CD4-positive, alpha-beta memory T cell (primary cell): ENCODE measurements at regions not wholly inside any gene's neighbourhood (a gene's known extent, or its start where the extent isn't known, plus 50 kb on each side); places are given as distances from the start of the nearest gene placed in this dataset.

ENCODE experiments used
- CTCF ChIA-PET: fragments of 350-600 bp; sonication (Branson Sonifier 250); formaldehyde crosslinking; loops from one replicate; lab custom pipeline; 2021; ENCODE audit warnings: inconsistent platforms; ENCODE audit not compliant: partially characterized antibody; lab: Charles Lee
- POLR2A ChIA-PET: fragments of 350-600 bp; sonication (Branson Sonifier 250); formaldehyde crosslinking; loops from one replicate; lab custom pipeline; 2021; ENCODE audit not compliant: partially characterized antibody; lab: Charles Lee
- DNase-seq, 5 donors: peaks; one replicate each; pipeline versions ENCODE4 v3.0.0 to v3.0.0-alpha.2; 2020 to 2022; ENCODE audit warnings: mixed read lengths in 1 of 5
- H3K27ac ChIP-seq: one replicate; pipeline ENCODE4 v1.7.0; 2013; ENCODE audit warnings: low read depth, low read length
- H3K27me3 ChIP-seq: 2 replicates; pipeline ENCODE4 v1.7.0; 2013; ENCODE audit warnings: mild to moderate bottlenecking, low read length, moderate library complexity; ENCODE audit not compliant: insufficient read depth
- H3K36me3 ChIP-seq: 2 replicates; pipeline ENCODE4 v1.7.0; 2013; ENCODE audit warnings: mild to moderate bottlenecking, low read length, moderate library complexity; ENCODE audit not compliant: insufficient read depth
- H3K4me1 ChIP-seq: 2 replicates; pipeline ENCODE4 v1.7.0; 2013; ENCODE audit warnings: mild to moderate bottlenecking, low read length, moderate library complexity; ENCODE audit not compliant: insufficient read depth
- H3K4me3 ChIP-seq, 2 donors: one replicate each; pipeline ENCODE4 v1.7.0; 2013; ENCODE audit warnings: low read length in 2 of 2, mild to moderate bottlenecking in 1 of 2
- H3K9me3 ChIP-seq, 2 donors: one replicate each; pipeline ENCODE4 v1.7.0; 2013; ENCODE audit warnings: low read length in 2 of 2, control low read depth in 1 of 2; ENCODE audit not compliant: control insufficient read depth in 1 of 2
- H3K27ac Mint-ChIP-seq, 7 donors: one replicate each; pipeline ENCODE4 v1.8.0; 2020 to 2021; ENCODE audit warnings: mixed read lengths in 7 of 7, mild to moderate bottlenecking in 6 of 7, inconsistent platforms in 3 of 7, moderate library complexity in 3 of 7
- H3K27me3 Mint-ChIP-seq, 2 donors: one replicate each; pipeline ENCODE4 v1.8.0; 2020 to 2021; ENCODE audit warnings: mixed read lengths in 2 of 2
- H3K36me3 Mint-ChIP-seq, 2 donors: one replicate each; pipeline ENCODE4 v1.8.0; 2020 to 2021; ENCODE audit warnings: mixed read lengths in 2 of 2, inconsistent platforms in 1 of 2, mild to moderate bottlenecking in 1 of 2
- H3K4me1 Mint-ChIP-seq, 4 donors: one replicate each; pipeline ENCODE4 v1.8.0; 2020 to 2021; ENCODE audit warnings: mixed read lengths in 4 of 4, mild to moderate bottlenecking in 1 of 4
- H3K4me3 Mint-ChIP-seq, 8 donors: one replicate each; pipeline ENCODE4 v1.8.0; 2020 to 2021; ENCODE audit warnings: mixed read lengths in 8 of 8, mild to moderate bottlenecking in 7 of 8, moderate library complexity in 6 of 8, inconsistent platforms in 3 of 8
- H3K9me3 Mint-ChIP-seq, 8 donors: one replicate each; pipeline ENCODE4 v1.8.0; 2020 to 2021; ENCODE audit warnings: mixed read lengths in 8 of 8, mild to moderate bottlenecking in 5 of 8, inconsistent platforms in 3 of 8, moderate library complexity in 1 of 8
- intact Hi-C: fragments of 100-400 bp; cut with micrococcal nuclease; formaldehyde crosslinking; loops from one replicate; pipeline ENCODE4 v1.15.1; 2023

DNA sequence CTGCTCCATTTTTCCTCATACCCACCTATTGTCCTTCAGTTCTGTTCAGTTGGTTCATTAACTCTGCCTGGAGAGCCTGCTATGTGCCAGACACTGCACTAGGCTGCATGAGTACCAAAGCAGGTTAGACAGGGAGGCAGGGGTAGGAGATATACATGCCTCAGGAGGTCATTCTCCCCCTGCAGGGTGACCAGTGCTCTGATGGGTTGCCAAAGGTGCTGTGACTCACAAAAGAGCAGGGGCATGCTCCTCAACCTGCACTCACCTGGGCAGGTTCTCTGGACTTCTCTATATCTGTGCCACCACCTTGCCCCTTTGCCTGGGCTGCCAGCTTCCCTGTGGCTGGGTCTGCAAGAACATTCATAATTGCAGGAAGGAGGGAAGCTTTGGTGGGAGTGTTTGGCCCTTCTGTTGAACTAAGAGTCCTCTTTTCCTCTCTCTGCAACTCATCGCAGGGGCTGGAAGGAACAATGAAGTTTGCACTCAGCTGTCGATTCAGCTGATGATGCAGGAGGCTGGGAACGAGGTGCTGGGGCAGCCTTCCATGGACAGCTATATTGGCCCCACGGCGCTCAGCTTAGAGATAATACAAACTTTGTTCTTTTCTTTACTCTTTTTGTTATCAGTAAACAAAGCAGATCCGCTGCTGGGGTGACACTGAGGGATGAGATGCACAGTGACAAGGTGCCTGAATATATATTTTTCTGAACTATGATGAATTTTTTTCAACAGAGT, 356.4 kb upstream of the PLXNA2 start:
- Mint-ChIP-seq H3K27me3 (peaks cover 5 to 8% of the 10 kb centered on the region in 2 donors), H3K9me3 (no peaks in the 10 kb centered on the region), H3K27ac (no peak overlapping the region), H3K4me1 (no peaks in the 10 kb centered on the region), H3K36me3 (no peaks in the 10 kb centered on the region), H3K4me3 (no peak overlapping the region)
- Histone ChIP-seq H3K27ac (no peak overlapping the region), H3K36me3 (no peaks in the 10 kb centered on the region), H3K27me3 (no peaks in the 10 kb centered on the region), H3K9me3 (no peaks in the 10 kb centered on the region), H3K4me1 (no peaks in the 10 kb centered on the region), H3K4me3 (no peak overlapping the region)
- ChIA-PET POLR2A (no interaction called here), CTCF (no interaction called here)
- intact Hi-C loops, result no loop called here
- no peak for DNase-seq

DNA sequence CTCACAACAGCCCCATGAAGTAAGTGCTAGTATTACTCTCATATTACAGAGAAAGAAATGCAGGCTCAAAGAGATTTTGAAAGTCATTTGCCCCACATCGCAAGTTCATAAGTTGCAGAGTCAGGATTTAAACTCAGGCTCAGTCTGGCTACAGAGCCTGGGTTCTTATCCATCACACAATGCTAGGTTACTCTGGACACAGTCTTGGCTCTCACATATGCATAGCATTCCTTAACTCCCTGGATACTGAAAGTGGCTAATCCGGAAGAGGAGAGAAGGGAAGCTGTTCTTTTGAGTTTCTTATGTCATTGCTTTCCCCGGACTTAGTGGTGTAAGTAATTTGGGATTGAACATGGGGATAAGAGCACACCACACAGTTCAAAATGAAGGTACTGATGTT, 357.4 kb upstream of the PLXNA2 start:
- H3K4me3 ChIP-seq, result no peak overlapping the region
- Mint-ChIP-seq H3K9me3 (no peaks in the 10 kb centered on the region), H3K4me3 (no peak overlapping the region), H3K27me3 (peaks cover 5 to 8% of the 10 kb centered on the region in 2 donors), H3K4me1 (no peaks in the 10 kb centered on the region), H3K36me3 (no peaks in the 10 kb centered on the region), H3K27ac (no peak overlapping the region)
- no peaks in the 10 kb centered on the region for H3K9me3 ChIP-seq
- DNase-seq, result no peak
- no peaks in the 10 kb centered on the region for H3K27me3 ChIP-seq
- H3K4me1 ChIP-seq, result no peaks in the 10 kb centered on the region
- intact Hi-C loops, result no loop called here
- H3K27ac ChIP-seq, result no peak overlapping the region
- CTCF ChIA-PET, result no interaction called here
- POLR2A ChIA-PET, result no interaction called here
- no peaks in the 10 kb centered on the region for H3K36me3 ChIP-seq

DNA sequence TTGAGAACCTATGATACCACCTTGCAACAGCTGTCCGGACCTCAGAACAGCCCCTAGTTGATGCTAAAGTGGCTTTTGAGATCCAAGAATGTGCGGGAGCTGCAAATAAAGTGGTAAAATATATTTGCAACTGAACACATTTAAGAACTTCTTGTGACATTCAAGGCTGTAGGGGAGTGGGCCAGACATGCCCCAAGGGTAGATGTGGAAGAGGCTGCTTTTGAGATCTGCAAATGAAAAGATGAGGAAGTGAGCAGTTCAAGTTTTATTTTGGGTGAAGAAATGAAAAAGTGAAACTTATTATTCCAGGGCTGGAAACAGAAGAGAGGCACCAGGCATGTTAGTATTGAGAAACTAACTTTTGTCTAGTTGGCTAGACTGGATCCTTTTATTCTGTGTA, 359.5 kb upstream of the PLXNA2 start:
- Histone ChIP-seq H3K36me3 (no peaks in the 10 kb centered on the region), H3K4me3 (no peak overlapping the region), H3K27me3 (no peaks in the 10 kb centered on the region), H3K9me3 (no peaks in the 10 kb centered on the region), H3K4me1 (no peaks in the 10 kb centered on the region), H3K27ac (no peak overlapping the region)
- ChIA-PET POLR2A (no interaction called here), CTCF (no interaction called here)
- Mint-ChIP-seq H3K36me3 (no peaks in the 10 kb centered on the region), H3K4me3 (no peak overlapping the region), H3K27me3 (peaks cover 5 to 6% of the 10 kb centered on the region in 2 donors), H3K27ac (no peak overlapping the region), H3K4me1 (no peaks in the 10 kb centered on the region), H3K9me3 (no peaks in the 10 kb centered on the region)
- no peak for DNase-seq
- intact Hi-C loops, result no loop called here

DNA sequence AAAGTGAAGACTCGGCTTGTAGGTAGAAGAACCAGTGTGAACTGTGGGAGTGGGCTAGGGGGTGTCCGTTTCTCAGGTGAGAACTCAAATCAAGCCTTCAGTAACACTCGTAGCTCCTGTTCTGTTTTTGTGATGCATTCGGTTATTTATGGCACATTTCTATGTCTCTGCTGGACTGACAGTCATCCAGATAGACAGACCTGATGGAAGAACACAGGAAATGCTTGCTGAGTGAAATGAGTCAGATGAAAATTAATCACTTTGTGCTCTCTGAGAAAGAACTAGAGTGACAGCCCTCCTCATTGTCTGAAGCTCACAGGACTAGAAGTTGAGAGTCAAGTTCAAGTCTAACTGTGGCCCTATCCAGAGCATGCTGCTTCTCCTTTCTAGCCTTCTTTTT, 360.1 kb upstream of the PLXNA2 start:
- H3K36me3 Mint-ChIP-seq, result no peaks in the 10 kb centered on the region
- H3K4me3 ChIP-seq, result no peak overlapping the region
- peaks cover 5 to 6% of the 10 kb centered on the region in 2 donors for H3K27me3 Mint-ChIP-seq
- CTCF ChIA-PET, result no interaction called here
- no peaks in the 10 kb centered on the region for H3K4me1 ChIP-seq
- intact Hi-C loops, result no loop called here
- no peak overlapping the region for H3K27ac Mint-ChIP-seq
- H3K27ac ChIP-seq, result no peak overlapping the region
- no peaks in the 10 kb centered on the region for H3K9me3 Mint-ChIP-seq
- DNase-seq, result no peak
- H3K27me3 ChIP-seq, result no peaks in the 10 kb centered on the region
- POLR2A ChIA-PET, result no interaction called here
- H3K4me3 Mint-ChIP-seq, result no peak overlapping the region
- H3K4me1 Mint-ChIP-seq, result no peaks in the 10 kb centered on the region
- no peaks in the 10 kb centered on the region for H3K36me3 ChIP-seq
- H3K9me3 ChIP-seq, result no peaks in the 10 kb centered on the region

DNA sequence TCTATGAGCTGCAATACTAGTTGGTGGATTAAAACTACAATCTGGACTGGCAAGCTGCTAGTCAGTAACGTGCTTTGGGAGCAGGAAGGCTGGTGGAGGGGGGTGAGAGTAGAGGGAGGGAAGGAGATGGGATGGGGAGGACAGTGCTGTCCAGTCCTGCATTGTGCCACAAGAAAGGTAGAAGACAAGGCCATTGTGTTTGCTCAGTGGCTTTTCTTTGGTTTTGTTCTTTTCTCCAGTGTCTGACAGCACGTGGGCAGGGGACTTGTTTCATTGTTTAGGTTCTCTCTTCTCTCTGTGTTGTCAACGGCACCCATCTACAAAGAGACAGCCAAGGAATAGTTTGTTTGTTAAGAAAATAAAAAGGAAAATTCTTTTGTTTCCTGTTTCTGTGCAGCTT, 362.8 kb upstream of the PLXNA2 start:
- Histone ChIP-seq H3K4me1 (no peaks in the 10 kb centered on the region), H3K9me3 (no peaks in the 10 kb centered on the region), H3K36me3 (no peaks in the 10 kb centered on the region), H3K27me3 (no peaks in the 10 kb centered on the region), H3K4me3 (no peak overlapping the region), H3K27ac (no peak overlapping the region)
- Mint-ChIP-seq H3K4me1 (no peaks in the 10 kb centered on the region), H3K9me3 (no peaks in the 10 kb centered on the region), H3K27ac (no peak overlapping the region), H3K27me3 (peaks cover 5 to 6% of the 10 kb centered on the region in 2 donors), H3K4me3 (no peak overlapping the region), H3K36me3 (no peaks in the 10 kb centered on the region)
- POLR2A ChIA-PET, result no interaction called here
- CTCF ChIA-PET, result no interaction called here
- DNase-seq, result no peak
- intact Hi-C loops, result no loop called here

DNA sequence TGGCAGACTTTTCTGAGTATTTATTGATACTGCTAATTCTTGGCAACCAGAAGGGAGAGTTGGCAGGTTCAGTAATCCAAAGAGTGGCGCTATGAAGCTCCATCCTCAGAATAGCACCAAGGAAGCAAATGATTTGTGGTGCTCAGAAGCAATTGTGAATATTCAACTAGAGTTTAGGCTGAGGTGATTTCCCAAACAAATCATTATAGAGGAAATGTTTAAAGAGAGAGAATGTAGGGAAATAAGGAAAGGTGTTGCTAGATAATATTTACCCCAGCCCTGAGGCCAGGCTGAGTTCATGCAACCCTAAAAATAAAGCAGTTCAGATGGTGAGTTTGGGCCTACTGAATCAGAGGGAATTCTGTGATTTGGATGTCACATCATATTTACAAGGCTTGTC, 363.4 kb upstream of the PLXNA2 start:
- no peak for DNase-seq
- no peak overlapping the region for H3K4me3 ChIP-seq
- peaks cover 5 to 6% of the 10 kb centered on the region in 2 donors for H3K27me3 Mint-ChIP-seq
- no peaks in the 10 kb centered on the region for H3K4me1 Mint-ChIP-seq
- H3K36me3 ChIP-seq, result no peaks in the 10 kb centered on the region
- intact Hi-C loops, result no loop called here
- no peaks in the 10 kb centered on the region for H3K9me3 Mint-ChIP-seq
- H3K4me3 Mint-ChIP-seq, result no peak overlapping the region
- H3K36me3 Mint-ChIP-seq, result no peaks in the 10 kb centered on the region
- no peaks in the 10 kb centered on the region for H3K4me1 ChIP-seq
- POLR2A ChIA-PET, result no interaction called here
- CTCF ChIA-PET, result no interaction called here
- no peaks in the 10 kb centered on the region for H3K27me3 ChIP-seq
- H3K27ac Mint-ChIP-seq, result no peak overlapping the region
- H3K9me3 ChIP-seq, result no peaks in the 10 kb centered on the region
- no peak overlapping the region for H3K27ac ChIP-seq

DNA sequence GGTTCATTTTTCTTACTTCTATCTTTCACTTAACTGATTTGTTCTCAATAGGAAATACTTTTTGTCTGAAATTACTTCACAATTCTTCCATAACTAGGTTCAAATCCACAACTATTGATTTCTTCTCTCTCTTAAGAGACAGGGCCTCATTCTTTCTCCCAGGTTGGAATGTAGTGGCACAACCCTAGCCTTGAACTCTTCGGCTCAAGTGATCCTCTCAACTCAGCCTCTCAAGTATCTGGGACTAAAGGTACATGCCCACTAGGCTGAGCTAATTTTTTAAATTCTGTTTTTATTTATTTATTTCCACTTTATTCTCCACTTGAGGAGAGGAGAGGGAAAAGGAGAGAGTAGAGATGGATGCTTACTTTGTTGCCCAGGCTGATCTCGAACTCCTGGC, 370.4 kb upstream of the PLXNA2 start:
- Mint-ChIP-seq H3K9me3 (peaks cover 2 to 15% (median 7%) of the 10 kb centered on the region in 8 donors), H3K4me1 (no peaks in the 10 kb centered on the region), H3K27ac (no peak overlapping the region), H3K4me3 (no peak overlapping the region), H3K27me3 (peaks cover 0 to 2% of the 10 kb centered on the region in 2 donors), H3K36me3 (no peaks in the 10 kb centered on the region)
- Histone ChIP-seq H3K27me3 (no peaks in the 10 kb centered on the region), H3K36me3 (no peaks in the 10 kb centered on the region), H3K4me3 (no peak overlapping the region), H3K4me1 (no peaks in the 10 kb centered on the region), H3K9me3 (no peaks in the 10 kb centered on the region), H3K27ac (no peak overlapping the region)
- ChIA-PET POLR2A (no interaction called here), CTCF (no interaction called here)
- intact Hi-C loops, result no loop called here
- DNase-seq, result no peak

DNA sequence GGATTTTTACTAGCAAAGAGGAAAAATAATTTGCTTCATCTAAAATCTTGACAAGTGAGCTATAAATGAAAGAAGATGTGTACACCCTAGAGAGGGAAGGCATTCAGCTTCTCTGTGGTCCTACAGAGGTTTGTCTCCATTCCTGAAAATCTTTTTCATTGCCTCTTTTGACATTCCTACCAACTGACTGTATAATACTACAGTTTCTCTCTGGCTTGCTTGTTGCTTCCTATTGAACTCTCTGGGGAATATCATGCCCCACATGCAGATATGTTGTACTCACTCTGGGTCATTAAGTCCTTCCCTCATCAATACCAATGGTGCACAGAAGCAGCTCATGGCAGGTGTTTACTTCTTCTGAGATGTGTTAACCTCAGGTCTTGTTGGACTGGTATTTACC, 371.2 kb upstream of the PLXNA2 start:
- no peak for DNase-seq
- Mint-ChIP-seq H3K27ac (no peak overlapping the region), H3K4me1 (no peaks in the 10 kb centered on the region), H3K9me3 (peaks cover 4 to 22% (median 9%) of the 10 kb centered on the region in 8 donors), H3K36me3 (no peaks in the 10 kb centered on the region), H3K4me3 (no peak overlapping the region), H3K27me3 (peaks cover 0 to 2% of the 10 kb centered on the region in 2 donors)
- Histone ChIP-seq H3K4me3 (no peak overlapping the region), H3K27ac (no peak overlapping the region), H3K27me3 (no peaks in the 10 kb centered on the region), H3K4me1 (no peaks in the 10 kb centered on the region), H3K36me3 (no peaks in the 10 kb centered on the region), H3K9me3 (no peaks in the 10 kb centered on the region)
- ChIA-PET CTCF (no interaction called here), POLR2A (no interaction called here)
- intact Hi-C loops, result no loop called here
